IMR-90 (cell line): ENCODE measurements at regions not wholly inside any gene's neighbourhood (a gene's known extent, or its start where the extent isn't known, plus 50 kb on each side); places are given as distances from the start of the nearest gene placed in this dataset.

Experiments
- CTCF ChIP-seq: conservative IDR thresholded peaks from 2 replicates; pipeline ENCODE4 v1.5.1; 2012; ENCODE audit warnings: mild to moderate bottlenecking, low read depth, low read length, improper control_type of control experiment
- ELK1 ChIP-seq: fragments of 150-350 bp; IDR thresholded peaks from 2 replicates; pipeline ENCODE4 v1.6.1; 2016; ENCODE audit warnings: low read depth, mild to moderate bottlenecking, low read length, moderate library complexity, borderline replicate concordance
- MXI1 ChIP-seq: IDR thresholded peaks from 2 replicates; pipeline ENCODE4 v1.6.1; 2012; ENCODE audit warnings: low read depth, mild to moderate bottlenecking, low read length, moderate library complexity, borderline replicate concordance
- POLR2A ChIP-seq: IDR thresholded peaks from 2 replicates; pipeline ENCODE4 v1.6.1; 2012; ENCODE audit warnings: mild to moderate bottlenecking, low read depth, low read length
- RAD21 ChIP-seq: IDR thresholded peaks from 2 replicates; pipeline ENCODE4 v1.6.1; 2012; ENCODE audit warnings: low read length, improper control_type of control experiment

DNA sequence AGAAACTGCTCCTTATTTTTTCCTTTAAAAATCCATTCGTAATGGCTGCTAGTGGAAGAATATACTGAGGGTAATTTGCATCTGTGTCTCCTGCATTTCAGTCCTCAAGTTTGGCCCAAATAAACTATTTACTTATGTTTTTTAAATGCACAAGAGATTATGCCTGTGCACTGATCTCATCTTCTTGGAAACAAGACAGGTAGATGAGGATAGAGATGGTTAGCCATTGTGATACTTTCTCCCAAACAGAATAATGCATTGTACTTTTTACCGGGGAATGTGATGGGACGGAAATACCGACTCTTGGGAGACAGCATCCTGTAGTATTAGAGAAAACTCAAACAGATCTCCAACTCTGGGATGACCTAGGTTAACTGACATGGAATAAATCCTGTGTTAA is 72.5 kb upstream of the DAB2 start:
- no peak for TF ChIP-seq CTCF
- no peak for TF ChIP-seq POLR2A
- no peak for TF ChIP-seq RAD21
- no peak for TF ChIP-seq ELK1
- no peak for TF ChIP-seq MXI1
